Progenitor cell of endocrine pancreas (in vitro differentiated cells): ENCODE measurements at regions not wholly inside any gene's neighbourhood (a gene's known extent, or its start where the extent isn't known, plus 50 kb on each side); places are given as distances from the start of the nearest gene placed in this dataset.
A peak's percentile ranks its signal among the peaks of the same experiment; 100 is the strongest.
"Not testable (repeated sequence)": the region's sequence is repeated elsewhere in the genome, so short reads cannot be mapped to it uniquely, and the experiment has no call there.

Experiments used
- DNase-seq: peaks from one replicate; pipeline ENCODE4 v3.0.0; 2021; ENCODE audit warnings: low spot score; ENCODE audit not compliant: unreplicated experiment
- H3K27ac Mint-ChIP-seq: 2 replicates; pipeline ENCODE4 v1.8.0; 2021; ENCODE audit warnings: mild to moderate bottlenecking, moderate library complexity, mixed read lengths
- H3K27me3 Mint-ChIP-seq: 2 replicates; pipeline ENCODE4 v1.8.0; 2021; ENCODE audit warnings: mixed read lengths
- H3K36me3 Mint-ChIP-seq: 2 replicates; pipeline ENCODE4 v1.8.0; 2022; ENCODE audit warnings: mixed read lengths; ENCODE audit not compliant: insufficient read depth
- H3K4me1 Mint-ChIP-seq: 2 replicates; pipeline ENCODE4 v1.8.0; 2021; ENCODE audit warnings: low read depth, mixed read lengths
- H3K4me3 Mint-ChIP-seq: 2 replicates; pipeline ENCODE4 v1.8.0; 2021; ENCODE audit warnings: low read depth, mild to moderate bottlenecking, moderate library complexity, mixed read lengths
- H3K9me3 Mint-ChIP-seq: 2 replicates; pipeline ENCODE4 v1.8.0; 2021; ENCODE audit warnings: low read depth, mixed read lengths

- not testable (repeated sequence) for H3K36me3 Mint-ChIP-seq, H3K4me1 Mint-ChIP-seq, H3K27ac Mint-ChIP-seq, H3K9me3 Mint-ChIP-seq, H3K4me3 Mint-ChIP-seq, DNase-seq
- peaks cover 49% of the 10 kb centered on the region for H3K27me3 Mint-ChIP-seq
These were observed 71.6 kb downstream of the PCMTD2 start for GRCh38 chr20:64327223-64327549.

GRCh38 chr20:64327550-64328317, 72.2 kb downstream of the PCMTD2 start:
- not testable (repeated sequence) for H3K27ac Mint-ChIP-seq, H3K4me3 Mint-ChIP-seq, H3K9me3 Mint-ChIP-seq, H3K4me1 Mint-ChIP-seq, H3K36me3 Mint-ChIP-seq
- peak; percentile 50 for DNase-seq
- peaks cover 46% of the 10 kb centered on the region for H3K27me3 Mint-ChIP-seq

GRCh38 chr20:64328595-64329250, 73.2 kb downstream of the PCMTD2 start:
- peaks cover 39% of the 10 kb centered on the region for H3K27me3 Mint-ChIP-seq
- not testable (repeated sequence) for H3K36me3 Mint-ChIP-seq, H3K4me1 Mint-ChIP-seq, DNase-seq
- H3K4me3 Mint-ChIP-seq = peak overlapping the region; percentile 68
- H3K9me3 Mint-ChIP-seq = peaks cover 15% of the 10 kb centered on the region
- H3K27ac Mint-ChIP-seq = peak overlapping the region; percentile 69

GRCh38 chr20:64332627-64333026, 77.1 kb downstream of the PCMTD2 start:
- not testable (repeated sequence) for H3K36me3 Mint-ChIP-seq, H3K4me3 Mint-ChIP-seq, DNase-seq, H3K4me1 Mint-ChIP-seq, H3K27ac Mint-ChIP-seq
- peaks cover 19% of the 10 kb centered on the region for H3K27me3 Mint-ChIP-seq
- H3K9me3 Mint-ChIP-seq = peaks cover 15% of the 10 kb centered on the region
